NCI-H146 treated with DMSO at 0.1 percent for 48 hours (cell line): ENCODE measurements at regions not wholly inside any gene's neighbourhood (a gene's known extent, or its start where the extent isn't known, plus 50 kb on each side); places are given as distances from the start of the nearest gene placed in this dataset.

Source experiments
- DNase-seq: peaks from one replicate; lab custom pipeline; 2025; ENCODE audit not compliant: unreplicated experiment; lab: John Stamatoyannopoulos, UW

GRCh38 chr5:82381591-82381990, 103.4 kb upstream of the RPS23 start:
- no peak for DNase-seq

GRCh38 chr5:82376307-82376706, 98.2 kb upstream of the RPS23 start:
- DNase-seq = no peak

GRCh38 chr5:82375488-82376244, 97.5 kb upstream of the RPS23 start:
- DNase-seq = no peak

- no peak for DNase-seq
Observed at GRCh38 chr5:82374637-82375036, 96.5 kb upstream of the RPS23 start.

DNA sequence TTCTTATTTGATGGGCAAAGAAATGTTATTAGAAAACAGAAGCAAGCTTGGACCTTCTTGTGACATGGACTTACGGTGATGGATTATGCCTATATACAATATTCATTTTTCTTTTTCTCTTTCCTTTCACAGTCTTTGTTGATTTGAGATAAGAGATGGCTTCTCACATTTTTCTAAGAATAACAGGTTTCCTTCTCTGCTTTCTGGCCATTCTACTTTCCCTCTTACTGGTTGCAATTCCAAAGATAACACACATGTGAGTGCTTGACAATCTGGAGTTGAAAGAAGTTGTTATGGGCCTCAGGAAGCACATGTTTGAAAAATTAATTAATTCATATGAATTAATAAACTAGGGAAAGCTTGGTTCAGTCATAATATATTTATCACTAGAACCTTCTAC, 89.8 kb upstream of the RPS23 start:
- no peak for DNase-seq

DNA sequence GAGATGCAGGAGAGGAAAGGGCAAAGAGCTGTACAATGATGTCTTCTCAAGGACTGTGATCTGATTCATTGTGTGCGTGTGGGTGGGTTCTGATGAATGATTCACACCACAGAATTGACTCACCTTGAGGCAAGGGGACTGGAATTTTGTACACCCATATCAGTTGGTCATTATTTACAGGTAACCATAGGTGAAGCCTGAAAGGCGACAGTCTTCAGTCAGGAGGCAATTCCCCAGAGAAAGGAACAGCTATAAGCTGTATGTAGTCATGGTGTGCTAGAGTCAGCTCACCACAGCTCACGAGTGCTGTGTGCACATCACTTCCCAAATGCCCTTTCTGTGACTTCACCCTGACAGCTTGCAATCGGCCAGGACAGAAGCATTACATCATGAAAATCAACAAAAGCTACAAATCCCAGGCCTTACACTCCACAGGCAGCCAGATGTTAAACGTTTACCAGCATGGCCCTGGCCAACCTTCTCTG, 87.6 kb upstream of the RPS23 start:
- DNase-seq = no peak

DNA sequence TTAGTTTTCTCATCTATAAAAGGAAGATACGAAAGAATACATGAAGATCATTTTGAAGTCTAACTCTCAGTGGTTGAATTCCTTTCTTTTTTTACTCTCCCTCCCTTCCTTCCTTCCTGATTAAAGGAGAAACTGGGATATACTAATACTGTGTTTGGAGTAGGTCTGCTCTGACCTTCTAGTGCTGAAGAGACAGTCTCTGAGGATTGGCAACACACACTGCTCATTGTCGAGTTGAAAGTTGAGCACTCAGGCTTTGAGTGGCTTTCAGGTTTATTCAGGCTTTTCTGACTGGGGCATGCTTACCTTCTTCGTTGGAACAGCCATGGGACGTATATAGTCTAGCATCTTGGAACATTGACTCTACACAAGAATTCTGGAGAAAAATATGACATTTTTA, 86.9 kb upstream of the RPS23 start:
- DNase-seq = no peak

GRCh38 chr5:82364497-82364896, 86.3 kb upstream of the RPS23 start:
- DNase-seq = no peak

- no peak for DNase-seq
Observed at GRCh38 chr5:82363524-82363923, 85.4 kb upstream of the RPS23 start.

GRCh38 chr5:82362636-82363035, 84.5 kb upstream of the RPS23 start:
- DNase-seq = no peak

- no peak for DNase-seq
Observed at GRCh38 chr5:82360022-82360421, 81.9 kb upstream of the RPS23 start.

GRCh38 chr5:82359272-82359671, 81.1 kb upstream of the RPS23 start:
- no peak for DNase-seq

DNA sequence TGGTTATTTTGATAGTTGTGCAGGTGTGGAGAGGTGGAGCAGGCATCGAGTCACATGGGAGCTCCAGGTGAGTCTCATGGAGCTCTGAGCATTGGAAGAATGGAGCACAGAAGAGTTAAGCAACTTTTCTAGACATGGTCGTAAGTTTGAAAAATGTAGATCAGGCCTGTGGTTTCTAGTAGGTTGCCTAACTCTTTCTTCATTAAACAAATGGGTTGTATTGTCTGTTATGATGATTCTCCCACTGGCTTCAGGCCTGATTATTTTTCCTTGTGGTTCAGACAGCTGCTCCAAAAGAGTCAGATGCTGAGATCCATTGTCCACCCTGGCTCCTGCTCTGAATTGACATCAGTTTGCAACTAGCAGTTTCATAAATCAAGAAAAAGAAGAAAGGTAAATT, 80.3 kb upstream of the RPS23 start:
- no peak for DNase-seq

DNA sequence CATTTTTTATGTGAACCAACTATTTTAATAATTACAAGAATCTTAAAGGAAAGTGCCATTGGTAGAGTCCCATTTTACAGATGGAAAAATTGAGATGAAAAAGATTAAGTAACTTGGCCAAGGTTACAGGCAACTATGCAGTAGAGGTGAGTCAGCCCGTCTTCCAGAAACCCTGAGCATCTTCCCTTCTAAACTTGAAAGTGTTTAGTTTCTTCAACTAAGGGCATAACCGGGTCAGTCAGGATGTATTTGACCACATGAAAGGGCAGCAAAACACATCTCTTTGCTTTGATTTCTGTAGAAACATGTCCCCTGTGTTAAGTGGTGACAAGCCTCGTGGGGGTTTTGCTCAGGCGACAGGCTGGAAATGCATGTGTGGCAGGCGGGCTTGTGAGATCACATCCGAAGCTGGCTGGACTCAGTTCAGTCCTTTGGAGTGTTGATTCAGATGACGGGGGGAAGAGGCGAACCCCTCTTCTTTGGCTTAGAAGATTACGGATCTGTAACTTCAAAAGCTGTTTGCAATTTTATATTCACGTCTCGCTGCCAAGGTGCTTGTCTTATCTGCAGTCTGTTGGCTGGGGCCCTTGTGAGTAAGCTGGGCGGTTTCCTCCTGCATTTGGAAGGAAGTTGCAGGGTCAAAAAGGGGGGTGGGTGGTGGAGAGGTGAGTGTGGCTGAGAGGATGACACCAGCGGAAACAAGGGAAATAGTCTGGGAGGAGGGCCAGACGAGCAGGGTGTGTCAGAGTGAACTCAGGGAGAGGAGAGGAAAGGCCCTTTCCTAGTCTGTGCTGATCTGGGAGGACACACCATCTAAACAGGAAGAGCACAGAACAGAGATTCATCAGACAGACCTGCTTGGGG, 78.9 kb upstream of the RPS23 start:
- DNase-seq = no peak

GRCh38 chr5:82356021-82356420, 77.9 kb upstream of the RPS23 start:
- no peak for DNase-seq

- no peak for DNase-seq
Observed at GRCh38 chr5:82355496-82355895, 77.3 kb upstream of the RPS23 start.

- no peak for DNase-seq
Observed at GRCh38 chr5:82355053-82355452, 76.9 kb upstream of the RPS23 start.

GRCh38 chr5:82354543-82354942, 76.4 kb upstream of the RPS23 start:
- no peak for DNase-seq

DNA sequence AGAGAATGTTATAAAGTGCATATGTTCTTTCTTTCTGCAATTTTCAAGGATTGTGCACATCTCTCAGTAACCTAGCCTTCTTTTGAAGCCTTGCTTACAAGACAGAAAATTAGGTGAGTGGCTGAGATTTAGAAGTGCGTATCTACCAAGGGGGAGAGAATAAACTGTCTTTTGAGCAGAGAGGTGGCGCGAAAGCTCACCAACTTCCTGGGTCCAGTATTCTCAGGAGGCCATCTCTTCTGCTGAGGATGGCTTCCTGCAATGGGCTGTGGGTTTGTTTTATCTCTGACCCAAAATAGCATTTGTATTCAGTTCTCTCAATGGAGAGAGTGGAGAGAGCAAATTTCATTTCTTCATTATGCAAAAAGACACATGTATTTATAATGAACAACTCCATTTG, 75.4 kb upstream of the RPS23 start:
- DNase-seq = no peak

DNA sequence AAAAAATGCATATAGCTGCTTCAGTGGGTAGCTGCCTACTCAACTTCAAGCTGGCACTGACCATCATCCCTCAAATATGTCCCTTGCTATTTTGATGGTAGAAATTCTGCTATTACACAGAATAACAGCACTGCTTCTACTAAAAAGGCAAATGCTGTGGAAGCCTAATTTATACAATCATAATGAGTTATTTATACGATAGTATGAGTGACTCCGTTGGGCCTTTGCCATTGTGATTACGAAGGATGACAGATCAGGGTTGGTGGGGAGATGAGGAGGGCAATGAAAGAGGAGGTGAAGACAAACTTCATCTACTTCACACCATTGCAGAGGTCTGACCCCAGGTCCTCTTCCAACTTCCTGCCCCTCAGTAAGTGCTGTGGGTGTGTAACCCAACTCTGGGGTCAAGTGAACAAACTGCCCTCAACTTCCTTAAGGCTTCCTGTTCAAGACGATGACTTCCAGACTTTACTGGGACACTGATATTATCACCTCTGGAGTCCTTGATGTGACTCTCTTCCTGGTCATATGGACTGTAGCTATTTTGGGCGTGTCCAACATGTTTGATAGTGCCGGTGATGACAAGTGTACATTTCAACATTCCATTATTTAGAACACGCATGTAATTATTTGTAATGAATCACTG, 74.1 kb upstream of the RPS23 start:
- DNase-seq = no peak

- peak; percentile 8 for DNase-seq
Observed at GRCh38 chr5:82351754-82352145, 73.6 kb upstream of the RPS23 start.

DNA sequence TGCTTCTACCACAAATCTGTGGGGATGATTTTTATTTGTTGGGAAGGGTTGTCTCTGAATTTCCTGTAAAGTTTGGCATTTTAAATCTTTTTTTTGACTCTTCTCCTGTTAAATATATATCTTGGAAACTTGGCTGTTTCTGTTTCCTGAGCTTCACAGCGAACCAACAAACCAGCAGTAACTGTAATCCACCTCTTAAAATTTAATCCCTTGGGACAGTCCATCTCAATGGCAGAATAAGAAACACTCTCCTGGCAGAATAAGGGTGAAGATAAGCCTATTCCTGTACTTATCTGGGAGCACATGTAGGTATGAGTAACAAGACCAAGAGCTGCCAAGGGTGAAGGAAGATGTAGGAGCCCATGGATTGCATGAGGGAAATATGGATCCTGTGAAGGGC, 73.1 kb upstream of the RPS23 start:
- no peak for DNase-seq
